Endothelial cell of umbilical vein (primary cell): ENCODE measurements at regions not wholly inside any gene's neighbourhood (a gene's known extent, or its start where the extent isn't known, plus 50 kb on each side); places are given as distances from the start of the nearest gene placed in this dataset.

Source experiments
- CTCF ChIP-seq, 2 donors: IDR thresholded peaks; 1 replicate in 1 of 2; 2 replicates in 1 of 2; pipeline ENCODE4 v1.5.1; 2011; ENCODE audit warnings: low read length in 2 of 2, mild to moderate bottlenecking in 2 of 2, moderate library complexity in 2 of 2, control low read depth in 1 of 2, inconsistent platforms in 1 of 2, low read depth in 1 of 2; ENCODE audit not compliant: insufficient read depth in 1 of 2; ENCODE audit errors: extremely low read depth in 1 of 2
- EZH2 ChIP-seq: IDR thresholded peaks from 2 replicates; pipeline ENCODE4 v1.6.1; 2012; ENCODE audit warnings: borderline replicate concordance, low read depth, mild to moderate bottlenecking, moderate library complexity, low read length, inconsistent platforms; ENCODE audit not compliant: severe bottlenecking
- GATA2 ChIP-seq: IDR thresholded peaks from 2 replicates; pipeline ENCODE4 v1.7.0; 2011; ENCODE audit warnings: low read depth, mild to moderate bottlenecking, moderate library complexity, mixed read lengths, low read length; ENCODE audit not compliant: insufficient read length, insufficient read depth
- JUN ChIP-seq: IDR thresholded peaks from 2 replicates; pipeline ENCODE4 v1.6.1; 2011; ENCODE audit warnings: borderline replicate concordance, low read depth; ENCODE audit not compliant: insufficient read length, insufficient read depth
- MAX ChIP-seq: IDR thresholded peaks from 2 replicates; pipeline ENCODE4 v1.6.1; 2011; ENCODE audit not compliant: insufficient read depth, insufficient read length
- MYC ChIP-seq: IDR thresholded peaks from one replicate; pipeline ENCODE4 v1.6.1; 2011; ENCODE audit warnings: mild to moderate bottlenecking, low read depth, low read length
- POLR2A ChIP-seq: IDR thresholded peaks from 2 replicates; pipeline ENCODE4 v1.6.1; 2012; ENCODE audit warnings: low read depth, mild to moderate bottlenecking, control low read depth, low read length

- TF ChIP-seq POLR2A (no peak), CTCF (IDR thresholded peaks at IDR 0.05; ENCODE audit: extremely low read depth in 1 of 2, insufficient read depth in 1 of 2, low read depth in 1 of 2, low read length in 2 of 2) (no peak), MAX (no peak), EZH2 (no peak), JUN (no peak), GATA2 (no peak), MYC (no peak)
These were observed 151.2 kb downstream of the NAA11 start for GRCh38 chr4:79174490-79175252.
